Fibroblast of skin of right biceps (primary cell): ENCODE measurements at regions not wholly inside any gene's neighbourhood (a gene's known extent, or its start where the extent isn't known, plus 50 kb on each side); places are given as distances from the start of the nearest gene placed in this dataset.

Experiments
- DNase-seq: peaks from one replicate; pipeline ENCODE4 v3.0.0-alpha.2; 2013

- DNase-seq, result peak; percentile 40
These were observed 96.0 kb downstream of the INHBB start for GRCh38 chr2:120441744-120442471.

- no peak for DNase-seq
These were observed 96.6 kb downstream of the INHBB start for GRCh38 chr2:120442541-120442922.

- DNase-seq, result no peak
These were observed 97.1 kb downstream of the INHBB start for GRCh38 chr2:120442923-120443571.

- DNase-seq, result no peak
These were observed 98.0 kb downstream of the INHBB start for GRCh38 chr2:120443946-120444345.

GRCh38 chr2:120444691-120445240 is 98.8 kb downstream of the INHBB start:
- DNase-seq, result no peak

GRCh38 chr2:120445449-120446143 is 99.7 kb downstream of the INHBB start:
- DNase-seq, result peak; percentile 40

- no peak for DNase-seq
These were observed 100.5 kb downstream of the INHBB start for GRCh38 chr2:120446236-120447126.

- no peak for DNase-seq
These were observed 101.3 kb downstream of the INHBB start for GRCh38 chr2:120447127-120447785.

- no peak for DNase-seq
These were observed 102.5 kb downstream of the INHBB start for GRCh38 chr2:120448436-120448835.

GRCh38 chr2:120448961-120449810 is 103.2 kb downstream of the INHBB start:
- no peak for DNase-seq

GRCh38 chr2:120450196-120450820 is 104.4 kb downstream of the INHBB start:
- DNase-seq, result no peak

- no peak for DNase-seq
These were observed 105.4 kb downstream of the INHBB start for GRCh38 chr2:120451334-120451733.

- no peak for DNase-seq
These were observed 106.2 kb downstream of the INHBB start for GRCh38 chr2:120452131-120452530.

- DNase-seq, result no peak
These were observed 107.2 kb downstream of the INHBB start for GRCh38 chr2:120452945-120453634.

GRCh38 chr2:120453635-120453998 is 107.7 kb downstream of the INHBB start:
- peak; percentile 40 for DNase-seq

- DNase-seq, result peak; percentile 72
These were observed 108.9 kb downstream of the INHBB start for GRCh38 chr2:120454654-120455385.

GRCh38 chr2:120455390-120455789 is 109.5 kb downstream of the INHBB start:
- no peak for DNase-seq

- no peak for DNase-seq
These were observed 110.9 kb downstream of the INHBB start for GRCh38 chr2:120456867-120457266.

GRCh38 chr2:120460511-120460910 is 114.6 kb downstream of the INHBB start:
- DNase-seq, result no peak
